IMR-90 (cell line): ENCODE measurements at regions not wholly inside any gene's neighbourhood (a gene's known extent, or its start where the extent isn't known, plus 50 kb on each side); places are given as distances from the start of the nearest gene placed in this dataset.
A peak's percentile ranks its signal among the peaks of the same experiment; 100 is the strongest.

Experiments
- ATAC-seq: fragments of 200-7000 bp; cut with Tn5 transposase; 2 replicates; pipeline ENCODE4 v1.9.1; 2020; ENCODE audit warnings: low read depth, mild to moderate bottlenecking, moderate library complexity
- BruUV-seq: library from RNA; stranded (reverse); fragments of 400-500 nt; replicated peaks from 2 replicates; lab custom pipeline; 2021; lab: Mats Ljungman, UMichigan
- CTCF ChIA-PET: fragments of 300-600 bp; formaldehyde crosslinking; extraction: SDS; loops from one replicate; lab custom pipeline; 2021; ENCODE audit warnings: antibody characterized with exemption; lab: Yijun Ruan, JAX
- POLR2A ChIA-PET: fragments of 300-600 bp; sonication (Branson Sonifier 250); formaldehyde crosslinking; loops from one replicate; lab custom pipeline; 2022; ENCODE audit warnings: antibody characterized with exemption; ENCODE audit not compliant: unreplicated experiment; lab: Charles Lee
- DNase-seq: peaks from one replicate; pipeline ENCODE4 v3.0.0; 2013
- H2AFZ ChIP-seq: replicated peaks from 2 replicates; pipeline ENCODE3; 2013; ENCODE audit warnings: low read length, mild to moderate bottlenecking; ENCODE audit not compliant: poor library complexity
- H2AK5ac ChIP-seq: 2 replicates; pipeline ENCODE4 v1.6.1; 2013; ENCODE audit warnings: low read depth, low read length, inconsistent platforms
- H2AK9ac ChIP-seq: replicated peaks from 2 replicates; pipeline ENCODE3; 2013; ENCODE audit warnings: mild to moderate bottlenecking, low read depth, low read length, moderate library complexity; ENCODE audit not compliant: poor library complexity
- H2BK120ac ChIP-seq: 2 replicates; pipeline ENCODE4 v1.6.1; 2013; ENCODE audit warnings: low read depth, low read length, inconsistent platforms
- H2BK15ac ChIP-seq: 3 replicates; pipeline ENCODE4 v1.6.1; 2013; ENCODE audit warnings: low read depth, low read length, inconsistent platforms
- H2BK20ac ChIP-seq: 2 replicates; pipeline ENCODE4 v1.6.1; 2013; ENCODE audit warnings: low read depth, mild to moderate bottlenecking, inconsistent platforms, low read length, moderate library complexity
- H2BK5ac ChIP-seq: 2 replicates; pipeline ENCODE4 v1.6.1; 2013; ENCODE audit warnings: mild to moderate bottlenecking, low read depth, low read length, inconsistent platforms; ENCODE audit not compliant: poor library complexity, severe bottlenecking
- H3K14ac ChIP-seq: replicated peaks from 2 replicates; pipeline ENCODE4 v1.6.1; 2013; ENCODE audit warnings: low read depth, low read length, inconsistent platforms
- H3K18ac ChIP-seq: 2 replicates; pipeline ENCODE4 v1.6.1; 2013; ENCODE audit warnings: low read depth, low read length, control low read depth
- H3K23ac ChIP-seq: 2 replicates; pipeline ENCODE4 v1.6.1; 2013; ENCODE audit warnings: low read depth, low read length, inconsistent platforms
- H3K27ac ChIP-seq: 2 replicates; pipeline ENCODE4 v1.5.1; 2013; ENCODE audit warnings: mild to moderate bottlenecking, control low read depth, low read length; ENCODE audit not compliant: insufficient read depth
- H3K27me3 ChIP-seq: 2 replicates; pipeline ENCODE4 v1.6.1; 2013; ENCODE audit warnings: low read length; ENCODE audit not compliant: control insufficient read depth, insufficient read depth
- H3K36me3 ChIP-seq: 2 replicates; pipeline ENCODE4 v1.6.1; 2013; ENCODE audit warnings: low read length, mixed read lengths; ENCODE audit not compliant: control insufficient read depth, insufficient read depth
- H3K4ac ChIP-seq: 2 replicates; pipeline ENCODE4 v1.6.1; 2013; ENCODE audit warnings: low read depth, low read length, inconsistent platforms
- H3K4me1 ChIP-seq: 2 replicates; pipeline ENCODE4 v1.6.1; 2013; ENCODE audit warnings: low read length, mixed read lengths; ENCODE audit not compliant: control insufficient read depth, insufficient read depth
- H3K4me2 ChIP-seq: 2 replicates; pipeline ENCODE4 v1.6.1; 2013; ENCODE audit warnings: low read depth, mild to moderate bottlenecking, control low read depth, low read length, moderate library complexity
- H3K4me3 ChIP-seq: 2 replicates; pipeline ENCODE4 v1.5.1; 2013; ENCODE audit warnings: low read depth, mild to moderate bottlenecking, control low read depth, low read length, moderate library complexity; ENCODE audit not compliant: insufficient read depth
- H3K56ac ChIP-seq: 2 replicates; pipeline ENCODE4 v1.6.1; 2013; ENCODE audit warnings: low read length, inconsistent platforms; ENCODE audit not compliant: insufficient read depth; ENCODE audit errors: extremely low read depth
- H3K79me1 ChIP-seq, 2 experiments: 2 replicates each; pipeline ENCODE4 v1.6.1; 2013; ENCODE audit warnings: low read length in 2 of 2, inconsistent platforms in 1 of 2, low read depth in 1 of 2
- H3K9ac ChIP-seq: 2 replicates; pipeline ENCODE4 v1.6.1; 2013; ENCODE audit warnings: low read depth, low read length, control low read depth
- H3K9me1 ChIP-seq: 2 replicates; pipeline ENCODE4 v1.6.1; 2013; ENCODE audit warnings: low read length, inconsistent platforms; ENCODE audit not compliant: insufficient read depth
- H3K9me3 ChIP-seq: 2 replicates; pipeline ENCODE4 v1.6.1; 2013; ENCODE audit warnings: low read length; ENCODE audit not compliant: control insufficient read depth, insufficient read depth
- H4K20me1 ChIP-seq: 2 replicates; pipeline ENCODE4 v1.6.1; 2013; ENCODE audit warnings: low read length, inconsistent platforms; ENCODE audit not compliant: insufficient read depth
- H4K5ac ChIP-seq: 2 replicates; pipeline ENCODE4 v1.6.1; 2013; ENCODE audit warnings: mild to moderate bottlenecking, low read depth, low read length, control low read depth
- H4K8ac ChIP-seq, 2 experiments: 2 replicates each; pipeline ENCODE4 v1.6.1; 2013; ENCODE audit warnings: low read depth in 2 of 2, low read length in 2 of 2, control low read depth in 1 of 2, inconsistent platforms in 1 of 2
- H4K91ac ChIP-seq: 2 replicates; pipeline ENCODE4 v1.6.1; 2013; ENCODE audit warnings: low read depth, low read length, inconsistent platforms; ENCODE audit not compliant: insufficient read depth
- FOS ChIP-seq: fragments of 150-350 bp; IDR thresholded peaks from 2 replicates; pipeline ENCODE4 v1.6.1; 2016; ENCODE audit warnings: low read depth, low read length
- MXI1 ChIP-seq: IDR thresholded peaks from 2 replicates; pipeline ENCODE4 v1.6.1; 2012; ENCODE audit warnings: low read depth, mild to moderate bottlenecking, low read length, moderate library complexity, borderline replicate concordance
- NFE2L2 ChIP-seq: fragments of 150-350 bp; IDR thresholded peaks from 2 replicates; pipeline ENCODE4 v1.6.1; 2016; ENCODE audit warnings: low read depth, mild to moderate bottlenecking, low read length
- WGBS, 2 experiments: methylation state at CpG; one replicate each; pipeline versions ENCODE4 v1.1.5 to v1.1.7; 2013; ENCODE audit warnings: missing lambda C conversion rate in 2 of 2; ENCODE audit not compliant: insufficient read length in 1 of 2; ENCODE audit errors: extremely low coverage in 2 of 2; 5-methylcytosine and 5-hydroxymethylcytosine counted together
- dilution Hi-C: fragments of 300-500 bp; cut with HindIII; formaldehyde crosslinking; loops from one replicate; pipeline ENCODE4 v1.14.3; 2018; ENCODE audit warnings: low sequenced_read_pairs; ENCODE audit not compliant: unreplicated experiment
- in situ Hi-C: fragments of 300-500 bp; cut with MboI; formaldehyde crosslinking; loops from 3 replicates; pipeline ENCODE4 v1.14.3; 2019; ENCODE audit warnings: low sequenced_read_pairs, inconsistent platforms, mixed read lengths
- intact Hi-C: fragments of 100-400 bp; cut with micrococcal nuclease; formaldehyde crosslinking; loops from 2 replicates; pipeline ENCODE4 v1.10.0; 2022
- TF ChIP-seq, protein P1 (sequence below): fragments of 150-350 bp; IDR thresholded peaks from 2 replicates; pipeline ENCODE4 v1.6.1; 2017; ENCODE audit warnings: mild to moderate bottlenecking, antibody characterized with exemption, low read length, low read depth

- DNase-seq (no peak), ATAC-seq (no peak)
- no peak overlapping the region for H3K4me2 ChIP-seq
- ChIA-PET CTCF (no interaction called here), POLR2A (no interaction called here)
- no peak overlapping the region for H4K5ac ChIP-seq
- no peak overlapping the region for H3K9ac ChIP-seq
- no peaks in the 10 kb centered on the region for H3K79me1 ChIP-seq
- no peaks in the 10 kb centered on the region for H3K36me3 ChIP-seq
- intact Hi-C loops (loop anchor here (10.0 kb wide), 1 partner anchor 583 kb away; no protein-coding TSS in a partner anchor), dilution Hi-C loops (no loop called here), in situ Hi-C loops (no loop called here)
- H2BK20ac ChIP-seq, result no peak overlapping the region
- peak overlapping the region; percentile 31; the same call in 1 of the 2 replicates for H3K18ac ChIP-seq
- H3K56ac ChIP-seq, result no peak overlapping the region
- H3K27ac ChIP-seq, result no peak overlapping the region
- H3K4me1 ChIP-seq, result no peaks in the 10 kb centered on the region; the same call in 1 of the 2 replicates
- H2AK9ac ChIP-seq, result no peak overlapping the region
- no peak overlapping the region for H3K23ac ChIP-seq
- TF ChIP-seq, protein P1, sequence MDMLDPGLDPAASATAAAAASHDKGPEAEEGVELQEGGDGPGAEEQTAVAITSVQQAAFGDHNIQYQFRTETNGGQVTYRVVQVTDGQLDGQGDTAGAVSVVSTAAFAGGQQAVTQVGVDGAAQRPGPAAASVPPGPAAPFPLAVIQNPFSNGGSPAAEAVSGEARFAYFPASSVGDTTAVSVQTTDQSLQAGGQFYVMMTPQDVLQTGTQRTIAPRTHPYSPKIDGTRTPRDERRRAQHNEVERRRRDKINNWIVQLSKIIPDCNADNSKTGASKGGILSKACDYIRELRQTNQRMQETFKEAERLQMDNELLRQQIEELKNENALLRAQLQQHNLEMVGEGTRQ, result no peak
- TF ChIP-seq FOS (no peak), NFE2L2 (no peak), MXI1 (no peak)
- no peak overlapping the region; the same call in 1 of the 2 replicates for H3K4ac ChIP-seq
- H4K8ac ChIP-seq, result no peak overlapping the region
- no peaks in the 10 kb centered on the region for H4K20me1 ChIP-seq
- no CpG with 5 or more reads among the region's 2 CpGs for WGBS, 2 experiments
- no peak overlapping the region for H2BK5ac ChIP-seq
- no TSS peak for BruUV-seq
- H2BK120ac ChIP-seq, result peak overlapping the region; percentile 46; the same call in 1 of the 2 replicates
- 0 out of 2 replicates have a peak, but pooled peaks cover 2% of the 10 kb centered on the region for H3K9me3 ChIP-seq
- H2AFZ ChIP-seq, result no peak overlapping the region
- H3K27me3 ChIP-seq, result no peaks in the 10 kb centered on the region
- no peak overlapping the region; the same call in 1 of the 2 replicates for H3K14ac ChIP-seq
- H3K4me3 ChIP-seq, result no peak overlapping the region
- no peak overlapping the region for H2AK5ac ChIP-seq
- no peak overlapping the region for H4K91ac ChIP-seq
- H2BK15ac ChIP-seq, result no peak overlapping the region
- no peaks in the 10 kb centered on the region for H3K9me1 ChIP-seq
Measured at GRCh38 chr6:140671926-140672325, 1297.5 kb upstream of the CITED2 start.
